GM23338 (cell line): ENCODE measurements at regions not wholly inside any gene's neighbourhood (a gene's known extent, or its start where the extent isn't known, plus 50 kb on each side); places are given as distances from the start of the nearest gene placed in this dataset.

Experiments
- CREB1 ChIP-seq: fragments of 250-450 bp; sonication (Bioruptor Pico); IDR thresholded peaks from 2 replicates; pipeline ENCODE4 v1.5.0; 2020; ENCODE audit warnings: low read depth, mild to moderate bottlenecking, moderate library complexity
- EZH2 ChIP-seq: fragments of 200-600 bp; sonication (generic); IDR thresholded peaks from one replicate; pipeline ENCODE4 v1.8.0; 2017; ENCODE audit warnings: antibody characterized with exemption, mild to moderate bottlenecking, low read depth; ENCODE audit not compliant: unreplicated experiment
- EZH2phosphoT487 ChIP-seq: fragments of 200-600 bp; sonication (generic); IDR thresholded peaks from one replicate; pipeline ENCODE4 v1.8.1; 2018; ENCODE audit warnings: antibody characterized with exemption; ENCODE audit not compliant: unreplicated experiment
- JUNB ChIP-seq: IDR thresholded peaks from one replicate; pipeline ENCODE4 v1.6.1; 2016; ENCODE audit warnings: antibody characterized with exemption; ENCODE audit not compliant: unreplicated experiment
- NANOG ChIP-seq: IDR thresholded peaks from 2 replicates; pipeline ENCODE4 v1.6.1; 2016; ENCODE audit warnings: antibody characterized with exemption, borderline replicate concordance
- POLR2AphosphoS5 ChIP-seq: IDR thresholded peaks from 2 replicates; pipeline ENCODE4 v1.6.1; 2016; ENCODE audit warnings: antibody characterized with exemption, low read depth
- STAT1 ChIP-seq: IDR thresholded peaks from one replicate; pipeline ENCODE4 v1.6.1; 2016; ENCODE audit warnings: antibody characterized with exemption; ENCODE audit not compliant: unreplicated experiment
- ZNF114 ChIP-seq: fragments of 250-450 bp; sonication (Bioruptor Pico); IDR thresholded peaks from 2 replicates; pipeline ENCODE4 v1.5.0; 2020; ENCODE audit warnings: mild to moderate bottlenecking, moderate library complexity
- ZNF331 ChIP-seq: fragments of 250-450 bp; sonication (Bioruptor Pico); IDR thresholded peaks from 2 replicates; pipeline ENCODE4 v1.5.0; 2020; ENCODE audit warnings: low read depth, mild to moderate bottlenecking, moderate library complexity
- TF ChIP-seq, protein P1 (sequence below), 2 experiments: fragments of 200-600 bp in 1 of 2; sonication (generic) in 1 of 2; conservative IDR thresholded peaks; 2 replicates each; pipeline versions ENCODE4 v1.5.1 to v1.6.1; 2016 to 2017; ENCODE audit warnings: antibody characterized with exemption in 2 of 2, low read depth in 2 of 2, mild to moderate bottlenecking in 2 of 2, moderate library complexity in 1 of 2
- TF ChIP-seq, protein P2 (sequence below): IDR thresholded peaks from one replicate; pipeline ENCODE4 v1.6.1; 2018; ENCODE audit warnings: antibody characterized with exemption; ENCODE audit not compliant: unreplicated experiment
- TF ChIP-seq, protein P3 (sequence below): IDR thresholded peaks from 2 replicates; pipeline ENCODE4 v1.6.1; 2016; ENCODE audit warnings: antibody characterized with exemption
- TF ChIP-seq, protein P4 (sequence below): fragments of 250-450 bp; sonication (Bioruptor Pico); IDR thresholded peaks from 2 replicates; pipeline ENCODE4 v1.5.0; 2020; ENCODE audit warnings: mild to moderate bottlenecking, moderate library complexity

DNA sequence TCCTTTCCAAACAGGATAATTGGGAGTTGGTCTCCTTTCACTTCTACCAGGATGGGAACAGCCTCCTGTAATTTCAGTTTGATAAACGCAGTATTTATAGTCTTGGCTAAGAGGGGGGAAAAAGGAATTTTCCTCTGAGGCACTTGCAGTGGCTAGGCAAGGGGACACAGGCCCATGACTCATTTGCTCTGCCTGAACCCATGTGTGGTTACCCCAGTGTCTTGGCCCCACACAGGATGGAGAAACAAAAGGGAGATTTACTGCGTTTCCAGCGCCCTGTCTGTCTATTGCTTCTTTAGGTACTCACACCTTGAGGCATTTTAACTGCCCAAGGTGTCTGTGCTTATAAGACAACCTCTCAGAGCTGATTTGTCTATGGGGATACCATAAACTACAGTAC is 74.8 kb upstream of the NEDD9 start:
- no peak for TF ChIP-seq POLR2AphosphoS5
- TF ChIP-seq, protein P1, sequence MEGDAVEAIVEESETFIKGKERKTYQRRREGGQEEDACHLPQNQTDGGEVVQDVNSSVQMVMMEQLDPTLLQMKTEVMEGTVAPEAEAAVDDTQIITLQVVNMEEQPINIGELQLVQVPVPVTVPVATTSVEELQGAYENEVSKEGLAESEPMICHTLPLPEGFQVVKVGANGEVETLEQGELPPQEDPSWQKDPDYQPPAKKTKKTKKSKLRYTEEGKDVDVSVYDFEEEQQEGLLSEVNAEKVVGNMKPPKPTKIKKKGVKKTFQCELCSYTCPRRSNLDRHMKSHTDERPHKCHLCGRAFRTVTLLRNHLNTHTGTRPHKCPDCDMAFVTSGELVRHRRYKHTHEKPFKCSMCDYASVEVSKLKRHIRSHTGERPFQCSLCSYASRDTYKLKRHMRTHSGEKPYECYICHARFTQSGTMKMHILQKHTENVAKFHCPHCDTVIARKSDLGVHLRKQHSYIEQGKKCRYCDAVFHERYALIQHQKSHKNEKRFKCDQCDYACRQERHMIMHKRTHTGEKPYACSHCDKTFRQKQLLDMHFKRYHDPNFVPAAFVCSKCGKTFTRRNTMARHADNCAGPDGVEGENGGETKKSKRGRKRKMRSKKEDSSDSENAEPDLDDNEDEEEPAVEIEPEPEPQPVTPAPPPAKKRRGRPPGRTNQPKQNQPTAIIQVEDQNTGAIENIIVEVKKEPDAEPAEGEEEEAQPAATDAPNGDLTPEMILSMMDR (conservative IDR thresholded peaks at IDR 0.05; ENCODE audit: low read depth in 2 of 2): no peak
- no peak for TF ChIP-seq EZH2phosphoT487
- TF ChIP-seq, protein P2, sequence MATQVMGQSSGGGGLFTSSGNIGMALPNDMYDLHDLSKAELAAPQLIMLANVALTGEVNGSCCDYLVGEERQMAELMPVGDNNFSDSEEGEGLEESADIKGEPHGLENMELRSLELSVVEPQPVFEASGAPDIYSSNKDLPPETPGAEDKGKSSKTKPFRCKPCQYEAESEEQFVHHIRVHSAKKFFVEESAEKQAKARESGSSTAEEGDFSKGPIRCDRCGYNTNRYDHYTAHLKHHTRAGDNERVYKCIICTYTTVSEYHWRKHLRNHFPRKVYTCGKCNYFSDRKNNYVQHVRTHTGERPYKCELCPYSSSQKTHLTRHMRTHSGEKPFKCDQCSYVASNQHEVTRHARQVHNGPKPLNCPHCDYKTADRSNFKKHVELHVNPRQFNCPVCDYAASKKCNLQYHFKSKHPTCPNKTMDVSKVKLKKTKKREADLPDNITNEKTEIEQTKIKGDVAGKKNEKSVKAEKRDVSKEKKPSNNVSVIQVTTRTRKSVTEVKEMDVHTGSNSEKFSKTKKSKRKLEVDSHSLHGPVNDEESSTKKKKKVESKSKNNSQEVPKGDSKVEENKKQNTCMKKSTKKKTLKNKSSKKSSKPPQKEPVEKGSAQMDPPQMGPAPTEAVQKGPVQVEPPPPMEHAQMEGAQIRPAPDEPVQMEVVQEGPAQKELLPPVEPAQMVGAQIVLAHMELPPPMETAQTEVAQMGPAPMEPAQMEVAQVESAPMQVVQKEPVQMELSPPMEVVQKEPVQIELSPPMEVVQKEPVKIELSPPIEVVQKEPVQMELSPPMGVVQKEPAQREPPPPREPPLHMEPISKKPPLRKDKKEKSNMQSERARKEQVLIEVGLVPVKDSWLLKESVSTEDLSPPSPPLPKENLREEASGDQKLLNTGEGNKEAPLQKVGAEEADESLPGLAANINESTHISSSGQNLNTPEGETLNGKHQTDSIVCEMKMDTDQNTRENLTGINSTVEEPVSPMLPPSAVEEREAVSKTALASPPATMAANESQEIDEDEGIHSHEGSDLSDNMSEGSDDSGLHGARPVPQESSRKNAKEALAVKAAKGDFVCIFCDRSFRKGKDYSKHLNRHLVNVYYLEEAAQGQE: no peak
- no peak for TF ChIP-seq CREB1
- no peak for TF ChIP-seq ZNF331 (CRISPR knock-in tag)
- TF ChIP-seq EZH2: no peak
- no peak for TF ChIP-seq JUNB
- TF ChIP-seq, protein P3, sequence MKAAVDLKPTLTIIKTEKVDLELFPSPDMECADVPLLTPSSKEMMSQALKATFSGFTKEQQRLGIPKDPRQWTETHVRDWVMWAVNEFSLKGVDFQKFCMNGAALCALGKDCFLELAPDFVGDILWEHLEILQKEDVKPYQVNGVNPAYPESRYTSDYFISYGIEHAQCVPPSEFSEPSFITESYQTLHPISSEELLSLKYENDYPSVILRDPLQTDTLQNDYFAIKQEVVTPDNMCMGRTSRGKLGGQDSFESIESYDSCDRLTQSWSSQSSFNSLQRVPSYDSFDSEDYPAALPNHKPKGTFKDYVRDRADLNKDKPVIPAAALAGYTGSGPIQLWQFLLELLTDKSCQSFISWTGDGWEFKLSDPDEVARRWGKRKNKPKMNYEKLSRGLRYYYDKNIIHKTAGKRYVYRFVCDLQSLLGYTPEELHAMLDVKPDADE: no peak
- no peak for TF ChIP-seq STAT1
- no peak for TF ChIP-seq ZNF114 (CRISPR knock-in tag)
- TF ChIP-seq NANOG: no peak
- TF ChIP-seq, protein P4, sequence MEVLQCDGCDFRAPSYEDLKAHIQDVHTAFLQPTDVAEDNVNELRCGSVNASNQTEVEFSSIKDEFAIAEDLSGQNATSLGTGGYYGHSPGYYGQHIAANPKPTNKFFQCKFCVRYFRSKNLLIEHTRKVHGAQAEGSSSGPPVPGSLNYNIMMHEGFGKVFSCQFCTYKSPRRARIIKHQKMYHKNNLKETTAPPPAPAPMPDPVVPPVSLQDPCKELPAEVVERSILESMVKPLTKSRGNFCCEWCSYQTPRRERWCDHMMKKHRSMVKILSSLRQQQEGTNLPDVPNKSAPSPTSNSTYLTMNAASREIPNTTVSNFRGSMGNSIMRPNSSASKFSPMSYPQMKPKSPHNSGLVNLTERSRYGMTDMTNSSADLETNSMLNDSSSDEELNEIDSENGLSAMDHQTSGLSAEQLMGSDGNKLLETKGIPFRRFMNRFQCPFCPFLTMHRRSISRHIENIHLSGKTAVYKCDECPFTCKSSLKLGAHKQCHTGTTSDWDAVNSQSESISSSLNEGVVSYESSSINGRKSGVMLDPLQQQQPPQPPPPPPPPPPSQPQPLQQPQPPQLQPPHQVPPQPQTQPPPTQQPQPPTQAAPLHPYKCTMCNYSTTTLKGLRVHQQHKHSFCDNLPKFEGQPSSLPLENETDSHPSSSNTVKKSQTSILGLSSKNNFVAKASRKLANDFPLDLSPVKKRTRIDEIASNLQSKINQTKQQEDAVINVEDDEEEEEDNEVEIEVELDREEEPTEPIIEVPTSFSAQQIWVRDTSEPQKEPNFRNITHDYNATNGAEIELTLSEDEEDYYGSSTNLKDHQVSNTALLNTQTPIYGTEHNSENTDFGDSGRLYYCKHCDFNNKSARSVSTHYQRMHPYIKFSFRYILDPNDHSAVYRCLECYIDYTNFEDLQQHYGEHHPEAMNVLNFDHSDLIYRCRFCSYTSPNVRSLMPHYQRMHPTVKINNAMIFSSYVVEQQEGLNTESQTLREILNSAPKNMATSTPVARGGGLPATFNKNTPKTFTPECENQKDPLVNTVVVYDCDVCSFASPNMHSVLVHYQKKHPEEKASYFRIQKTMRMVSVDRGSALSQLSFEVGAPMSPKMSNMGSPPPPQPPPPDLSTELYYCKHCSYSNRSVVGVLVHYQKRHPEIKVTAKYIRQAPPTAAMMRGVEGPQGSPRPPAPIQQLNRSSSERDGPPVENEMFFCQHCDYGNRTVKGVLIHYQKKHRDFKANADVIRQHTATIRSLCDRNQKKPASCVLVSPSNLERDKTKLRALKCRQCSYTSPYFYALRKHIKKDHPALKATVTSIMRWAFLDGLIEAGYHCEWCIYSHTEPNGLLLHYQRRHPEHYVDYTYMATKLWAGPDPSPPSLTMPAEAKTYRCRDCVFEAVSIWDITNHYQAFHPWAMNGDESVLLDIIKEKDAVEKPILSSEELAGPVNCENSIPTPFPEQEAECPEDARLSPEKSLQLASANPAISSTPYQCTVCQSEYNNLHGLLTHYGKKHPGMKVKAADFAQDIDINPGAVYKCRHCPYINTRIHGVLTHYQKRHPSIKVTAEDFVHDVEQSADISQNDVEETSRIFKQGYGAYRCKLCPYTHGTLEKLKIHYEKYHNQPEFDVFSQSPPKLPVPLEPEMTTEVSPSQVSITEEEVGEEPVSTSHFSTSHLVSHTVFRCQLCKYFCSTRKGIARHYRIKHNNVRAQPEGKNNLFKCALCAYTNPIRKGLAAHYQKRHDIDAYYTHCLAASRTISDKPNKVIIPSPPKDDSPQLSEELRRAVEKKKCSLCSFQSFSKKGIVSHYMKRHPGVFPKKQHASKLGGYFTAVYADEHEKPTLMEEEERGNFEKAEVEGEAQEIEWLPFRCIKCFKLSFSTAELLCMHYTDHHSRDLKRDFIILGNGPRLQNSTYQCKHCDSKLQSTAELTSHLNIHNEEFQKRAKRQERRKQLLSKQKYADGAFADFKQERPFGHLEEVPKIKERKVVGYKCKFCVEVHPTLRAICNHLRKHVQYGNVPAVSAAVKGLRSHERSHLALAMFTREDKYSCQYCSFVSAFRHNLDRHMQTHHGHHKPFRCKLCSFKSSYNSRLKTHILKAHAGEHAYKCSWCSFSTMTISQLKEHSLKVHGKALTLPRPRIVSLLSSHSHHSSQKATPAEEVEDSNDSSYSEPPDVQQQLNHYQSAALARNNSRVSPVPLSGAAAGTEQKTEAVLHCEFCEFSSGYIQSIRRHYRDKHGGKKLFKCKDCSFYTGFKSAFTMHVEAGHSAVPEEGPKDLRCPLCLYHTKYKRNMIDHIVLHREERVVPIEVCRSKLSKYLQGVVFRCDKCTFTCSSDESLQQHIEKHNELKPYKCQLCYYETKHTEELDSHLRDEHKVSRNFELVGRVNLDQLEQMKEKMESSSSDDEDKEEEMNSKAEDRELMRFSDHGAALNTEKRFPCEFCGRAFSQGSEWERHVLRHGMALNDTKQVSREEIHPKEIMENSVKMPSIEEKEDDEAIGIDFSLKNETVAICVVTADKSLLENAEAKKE (CRISPR knock-in tag): no peak
